ENCODE measurements at regions not wholly inside any gene's neighbourhood (a gene's known extent, or its start where the extent isn't known, plus 50 kb on each side); places are given as distances from the start of the nearest gene placed in this dataset.

DNA sequence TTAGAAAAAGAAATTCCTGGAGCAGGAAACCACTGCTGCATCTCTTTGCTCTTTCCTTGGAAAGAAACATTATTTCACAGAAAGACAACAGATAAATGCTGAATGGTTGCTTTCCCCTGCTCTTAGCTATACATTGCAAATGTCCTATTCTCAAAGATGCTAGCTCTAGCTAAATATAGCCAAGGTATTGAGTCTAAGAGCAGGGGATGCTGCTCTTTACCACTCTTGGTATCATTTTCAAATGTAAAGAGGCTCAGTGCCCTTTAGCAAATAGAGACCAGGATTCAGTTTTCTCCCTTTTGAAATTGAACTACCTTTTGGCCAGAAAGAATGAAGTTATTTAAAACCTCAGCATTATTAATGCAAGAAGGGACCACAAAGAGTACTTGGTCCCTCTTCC, 104.0 kb upstream of the FUT8 start:
- H3K27ac ChIP-seq = no peak overlapping the region
- H3K4me1 ChIP-seq = peaks cover 0 to 5% (median 0%) of the 10 kb centered on the region in 3 donors
- no peaks in the 10 kb centered on the region for H3K9me3 ChIP-seq
- TF ChIP-seq, protein P1, sequence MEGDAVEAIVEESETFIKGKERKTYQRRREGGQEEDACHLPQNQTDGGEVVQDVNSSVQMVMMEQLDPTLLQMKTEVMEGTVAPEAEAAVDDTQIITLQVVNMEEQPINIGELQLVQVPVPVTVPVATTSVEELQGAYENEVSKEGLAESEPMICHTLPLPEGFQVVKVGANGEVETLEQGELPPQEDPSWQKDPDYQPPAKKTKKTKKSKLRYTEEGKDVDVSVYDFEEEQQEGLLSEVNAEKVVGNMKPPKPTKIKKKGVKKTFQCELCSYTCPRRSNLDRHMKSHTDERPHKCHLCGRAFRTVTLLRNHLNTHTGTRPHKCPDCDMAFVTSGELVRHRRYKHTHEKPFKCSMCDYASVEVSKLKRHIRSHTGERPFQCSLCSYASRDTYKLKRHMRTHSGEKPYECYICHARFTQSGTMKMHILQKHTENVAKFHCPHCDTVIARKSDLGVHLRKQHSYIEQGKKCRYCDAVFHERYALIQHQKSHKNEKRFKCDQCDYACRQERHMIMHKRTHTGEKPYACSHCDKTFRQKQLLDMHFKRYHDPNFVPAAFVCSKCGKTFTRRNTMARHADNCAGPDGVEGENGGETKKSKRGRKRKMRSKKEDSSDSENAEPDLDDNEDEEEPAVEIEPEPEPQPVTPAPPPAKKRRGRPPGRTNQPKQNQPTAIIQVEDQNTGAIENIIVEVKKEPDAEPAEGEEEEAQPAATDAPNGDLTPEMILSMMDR (IDR thresholded peaks at IDR 0.05) = no peak
- no peak overlapping the region for H3K4me3 ChIP-seq
- DNase-seq (no peak), ATAC-seq (no peak), FAIRE-seq (no peak)
- intact Hi-C loops (cut with DNase I) = no loop called here
- H3K27me3 ChIP-seq = no peaks in the 10 kb centered on the region
- no peaks in the 10 kb centered on the region for H3K36me3 ChIP-seq

DNA sequence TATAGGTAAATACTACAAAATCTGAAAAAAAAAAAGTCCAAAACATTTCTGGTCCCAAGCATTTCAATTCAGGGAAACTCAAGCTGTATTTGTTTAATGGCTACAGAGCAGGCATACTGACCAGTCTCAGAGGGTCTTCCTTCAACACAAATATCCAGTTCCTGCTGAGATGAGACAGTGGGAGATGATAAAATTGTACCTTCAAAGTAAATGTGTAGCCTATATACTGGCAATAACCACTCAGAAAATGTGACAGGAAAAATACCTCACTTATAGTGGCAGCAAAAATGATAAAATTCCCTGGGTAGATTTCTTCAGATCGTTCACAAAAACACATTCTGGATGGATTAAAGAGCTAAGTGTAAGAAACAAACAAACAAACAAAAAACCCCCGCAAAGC, 102.0 kb upstream of the FUT8 start:
- no peak for ATAC-seq
- WGBS, 2 donors = 66 to 78% methylated on average over 2 of the region's 2 CpGs
- intact Hi-C loops (cut with DNase I) = no loop called here
- no peak for FAIRE-seq
- Histone ChIP-seq H3K4me1 (peaks cover 0 to 5% (median 0%) of the 10 kb centered on the region in 3 donors), H3K36me3 (no peaks in the 10 kb centered on the region), H3K9me3 (no peaks in the 10 kb centered on the region), H3K27ac (no peak overlapping the region), H3K27me3 (no peaks in the 10 kb centered on the region), H3K4me3 (no peak overlapping the region)
- no peak for DNase-seq
- TF ChIP-seq, protein P1 (IDR thresholded peaks at IDR 0.05) = no peak

DNA sequence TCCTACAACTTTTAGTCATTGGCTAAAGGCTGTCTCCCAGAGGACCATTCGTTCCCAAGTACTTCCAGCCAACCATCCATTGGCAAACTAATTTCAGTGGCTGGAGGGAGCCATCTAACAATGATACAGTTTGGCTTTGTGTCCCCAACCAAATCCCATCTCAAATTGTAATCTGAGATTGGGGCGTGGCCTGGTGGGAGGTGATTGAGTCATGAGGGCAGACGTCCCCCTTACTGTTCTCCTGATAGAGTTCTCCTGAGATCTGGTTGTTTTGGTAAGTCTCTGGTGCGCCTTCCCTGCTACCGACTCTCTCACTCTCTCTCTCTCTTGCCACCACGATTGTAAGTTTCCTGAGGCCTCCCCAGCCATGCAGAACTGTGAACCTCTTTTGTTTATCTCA, 99.7 kb upstream of the FUT8 start:
- H3K27me3 ChIP-seq = no peaks in the 10 kb centered on the region
- FAIRE-seq = no peak
- H3K4me3 ChIP-seq = no peak overlapping the region
- no peaks in the 10 kb centered on the region for H3K36me3 ChIP-seq
- no peak overlapping the region for H3K27ac ChIP-seq
- H3K9me3 ChIP-seq = no peaks in the 10 kb centered on the region
- TF ChIP-seq, protein P1 (IDR thresholded peaks at IDR 0.05) = no peak
- peaks cover 0 to 5% (median 0%) of the 10 kb centered on the region in 3 donors for H3K4me1 ChIP-seq
- DNase-seq = no peak
- 82 to 92% methylated on average over 6 of the region's 6 CpGs for WGBS, 2 donors
- ATAC-seq = no peak
- intact Hi-C loops (cut with DNase I) = no loop called here

DNA sequence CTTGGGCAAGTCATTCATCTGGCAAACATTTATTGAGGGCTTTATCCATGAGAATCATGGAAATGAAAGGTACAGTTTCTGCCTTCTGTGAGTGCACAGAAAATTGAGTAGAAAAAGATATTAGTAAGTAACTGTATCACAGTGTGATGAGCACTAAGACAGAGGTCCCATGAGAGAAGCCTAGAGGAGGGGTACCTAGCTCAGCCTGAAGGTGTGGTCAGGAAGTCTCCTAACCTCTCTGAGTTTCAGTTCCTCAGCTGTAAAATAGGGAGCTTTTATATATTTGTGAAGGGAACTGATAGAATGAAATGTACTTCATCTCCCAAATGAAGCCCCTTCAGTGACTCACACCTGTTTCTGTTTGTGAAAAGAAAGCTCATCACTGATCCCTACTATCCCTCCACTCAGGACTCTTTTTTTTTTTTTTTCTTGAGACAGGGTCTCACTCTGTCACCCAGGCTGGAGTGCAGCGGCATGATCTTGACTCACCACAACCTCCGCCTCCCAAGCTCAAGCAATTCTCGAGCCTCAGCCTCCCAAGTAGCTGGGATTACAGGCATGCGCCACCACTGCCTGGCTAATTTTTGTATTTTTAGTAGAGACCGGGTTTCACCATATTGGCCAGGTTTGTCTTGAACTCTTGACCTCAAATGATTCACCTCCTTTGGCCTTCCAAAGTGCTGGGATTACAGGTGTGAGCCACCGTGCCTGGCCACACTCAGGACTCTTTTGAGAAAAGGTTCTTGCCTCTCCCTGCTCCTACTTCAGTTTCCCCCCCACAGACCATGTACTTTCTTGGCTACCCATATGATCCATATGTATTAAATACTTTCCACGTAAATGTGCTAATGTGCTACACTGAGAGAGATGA, 93.7 kb upstream of the FUT8 start:
- H3K4me1 ChIP-seq = peaks cover 0 to 5% (median 0%) of the 10 kb centered on the region in 3 donors
- H3K27me3 ChIP-seq = no peaks in the 10 kb centered on the region
- TF ChIP-seq, protein P1 (IDR thresholded peaks at IDR 0.05) = no peak
- H3K27ac ChIP-seq = no peak overlapping the region
- ATAC-seq (no peak), DNase-seq (no peak), FAIRE-seq (no peak)
- WGBS, 2 donors = 92 to 96% methylated on average over 7 of the region's 7 CpGs
- H3K36me3 ChIP-seq = no peaks in the 10 kb centered on the region
- H3K4me3 ChIP-seq = no peak overlapping the region
- intact Hi-C loops (cut with DNase I) = no loop called here
- H3K9me3 ChIP-seq = no peaks in the 10 kb centered on the region

DNA sequence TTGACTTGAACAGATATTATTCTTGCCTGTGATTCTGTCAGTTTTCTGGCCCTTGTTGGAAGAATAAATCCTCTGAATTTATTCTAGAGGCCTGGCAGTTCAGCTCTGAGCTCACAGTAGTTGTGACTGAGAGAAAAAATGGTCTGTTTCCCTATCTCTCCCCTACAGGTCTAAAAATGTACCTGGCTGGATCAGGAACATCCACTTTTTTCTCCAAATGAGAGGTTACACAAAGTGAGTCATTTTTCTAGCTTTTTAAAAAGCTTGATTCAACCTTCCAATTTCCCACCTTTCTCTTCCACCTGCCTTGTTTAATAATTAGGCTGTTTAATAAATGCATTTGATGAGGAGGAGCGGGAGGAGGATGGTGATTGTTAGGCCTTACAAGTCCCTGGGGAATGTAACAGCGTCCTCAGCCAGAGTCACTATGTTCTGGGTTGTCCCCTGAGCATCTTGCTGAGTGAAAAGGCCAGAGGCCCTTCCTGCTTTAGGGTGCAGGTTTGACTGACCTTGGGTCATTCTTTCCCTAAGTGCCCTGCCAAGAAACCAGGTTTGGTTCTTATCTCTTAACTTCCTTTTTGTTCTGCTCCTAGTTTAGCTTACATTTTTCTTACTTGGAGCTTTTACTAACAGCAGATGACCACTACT, 91.7 kb upstream of the FUT8 start:
- no peaks in the 10 kb centered on the region for H3K9me3 ChIP-seq
- no peak for DNase-seq
- H3K36me3 ChIP-seq = no peaks in the 10 kb centered on the region
- WGBS, 2 donors = 78 to 88% methylated on average over 2 of the region's 2 CpGs
- H3K27ac ChIP-seq = peak overlapping the region in 1 of 4 donors; percentile 10
- intact Hi-C loops (cut with DNase I) = no loop called here
- peaks cover 0 to 5% (median 0%) of the 10 kb centered on the region in 3 donors for H3K4me1 ChIP-seq
- H3K27me3 ChIP-seq = no peaks in the 10 kb centered on the region
- ATAC-seq = peak; percentile 63 to 90 (median 68)
- FAIRE-seq = no peak
- H3K4me3 ChIP-seq = no peak overlapping the region
- TF ChIP-seq, protein P1 (IDR thresholded peaks at IDR 0.05) = no peak

All from pancreas (tissue), 10 donors.